ENCODE measurements at regions not wholly inside any gene's neighbourhood (a gene's known extent, or its start where the extent isn't known, plus 50 kb on each side); places are given as distances from the start of the nearest gene placed in this dataset.

GRCh38 chr13:110097013-110097412, 209.9 kb downstream of the COL4A1 start:
- TF ChIP-seq, protein P1, sequence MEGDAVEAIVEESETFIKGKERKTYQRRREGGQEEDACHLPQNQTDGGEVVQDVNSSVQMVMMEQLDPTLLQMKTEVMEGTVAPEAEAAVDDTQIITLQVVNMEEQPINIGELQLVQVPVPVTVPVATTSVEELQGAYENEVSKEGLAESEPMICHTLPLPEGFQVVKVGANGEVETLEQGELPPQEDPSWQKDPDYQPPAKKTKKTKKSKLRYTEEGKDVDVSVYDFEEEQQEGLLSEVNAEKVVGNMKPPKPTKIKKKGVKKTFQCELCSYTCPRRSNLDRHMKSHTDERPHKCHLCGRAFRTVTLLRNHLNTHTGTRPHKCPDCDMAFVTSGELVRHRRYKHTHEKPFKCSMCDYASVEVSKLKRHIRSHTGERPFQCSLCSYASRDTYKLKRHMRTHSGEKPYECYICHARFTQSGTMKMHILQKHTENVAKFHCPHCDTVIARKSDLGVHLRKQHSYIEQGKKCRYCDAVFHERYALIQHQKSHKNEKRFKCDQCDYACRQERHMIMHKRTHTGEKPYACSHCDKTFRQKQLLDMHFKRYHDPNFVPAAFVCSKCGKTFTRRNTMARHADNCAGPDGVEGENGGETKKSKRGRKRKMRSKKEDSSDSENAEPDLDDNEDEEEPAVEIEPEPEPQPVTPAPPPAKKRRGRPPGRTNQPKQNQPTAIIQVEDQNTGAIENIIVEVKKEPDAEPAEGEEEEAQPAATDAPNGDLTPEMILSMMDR (IDR thresholded peaks at IDR 0.05; ENCODE audit: borderline replicate concordance, extremely low read depth, insufficient read depth) = no peak
- Histone ChIP-seq H3K4me3 (ENCODE audit: low read length in 3 of 3) (no peak overlapping the region), H3K27me3 (ENCODE audit: control insufficient read depth, insufficient read depth, low read length) (no peaks in the 10 kb centered on the region), H3K4me1 (ENCODE audit: control insufficient read depth in 2 of 3, insufficient read depth in 2 of 3, low read depth in 1 of 3, low read length in 3 of 3) (no peaks in the 10 kb centered on the region), H3K36me3 (ENCODE audit: control insufficient read depth in 2 of 3, insufficient read depth in 3 of 3, low read length in 3 of 3) (no peaks in the 10 kb centered on the region), H3K27ac (ENCODE audit: low read depth in 2 of 2, low read length in 2 of 2) (no peak overlapping the region), H3K9ac (ENCODE audit: low read length in 3 of 3) (no peak overlapping the region), H3K9me3 (ENCODE audit: control insufficient read depth in 2 of 3, insufficient read depth in 1 of 3, low read length in 3 of 3) (peaks cover 0 to 11% (median 3%) of the 10 kb centered on the region in 3 donors)
- intact Hi-C loops (cut with DNase I) = no loop called here
- DNase-seq (no peak), FAIRE-seq (no peak)

GRCh38 chr13:110092831-110093247, 214.1 kb downstream of the COL4A1 start:
- Histone ChIP-seq H3K9ac (ENCODE audit: low read length in 3 of 3) (no peak overlapping the region), H3K27me3 (ENCODE audit: control insufficient read depth, insufficient read depth, low read length) (no peaks in the 10 kb centered on the region), H3K27ac (ENCODE audit: low read depth in 2 of 2, low read length in 2 of 2) (no peak overlapping the region), H3K4me3 (ENCODE audit: low read length in 3 of 3) (no peak overlapping the region), H3K9me3 (ENCODE audit: control insufficient read depth in 2 of 3, insufficient read depth in 1 of 3, low read length in 3 of 3) (no peaks in the 10 kb centered on the region), H3K36me3 (ENCODE audit: control insufficient read depth in 2 of 3, insufficient read depth in 3 of 3, low read length in 3 of 3) (no peaks in the 10 kb centered on the region), H3K4me1 (ENCODE audit: control insufficient read depth in 2 of 3, insufficient read depth in 2 of 3, low read depth in 1 of 3, low read length in 3 of 3) (no peaks in the 10 kb centered on the region)
- intact Hi-C loops (cut with DNase I) = no loop called here
- FAIRE-seq = no peak
- TF ChIP-seq, protein P1 (IDR thresholded peaks at IDR 0.05; ENCODE audit: borderline replicate concordance, extremely low read depth, insufficient read depth) = no peak
- DNase-seq = no peak

GRCh38 chr13:110089815-110090214, 217.1 kb downstream of the COL4A1 start:
- Histone ChIP-seq H3K27ac (ENCODE audit: low read depth in 2 of 2, low read length in 2 of 2) (no peak overlapping the region), H3K27me3 (ENCODE audit: control insufficient read depth, insufficient read depth, low read length) (no peaks in the 10 kb centered on the region), H3K4me3 (ENCODE audit: low read length in 3 of 3) (no peak overlapping the region), H3K9ac (ENCODE audit: low read length in 3 of 3) (no peak overlapping the region), H3K9me3 (ENCODE audit: control insufficient read depth in 2 of 3, insufficient read depth in 1 of 3, low read length in 3 of 3) (peaks cover 0 to 3% (median 2%) of the 10 kb centered on the region in 3 donors), H3K36me3 (ENCODE audit: control insufficient read depth in 2 of 3, insufficient read depth in 3 of 3, low read length in 3 of 3) (no peaks in the 10 kb centered on the region), H3K4me1 (ENCODE audit: control insufficient read depth in 2 of 3, insufficient read depth in 2 of 3, low read depth in 1 of 3, low read length in 3 of 3) (no peaks in the 10 kb centered on the region)
- intact Hi-C loops (cut with DNase I) = no loop called here
- TF ChIP-seq, protein P1 (IDR thresholded peaks at IDR 0.05; ENCODE audit: borderline replicate concordance, extremely low read depth, insufficient read depth) = no peak
- FAIRE-seq (no peak), DNase-seq (no peak)

DNA sequence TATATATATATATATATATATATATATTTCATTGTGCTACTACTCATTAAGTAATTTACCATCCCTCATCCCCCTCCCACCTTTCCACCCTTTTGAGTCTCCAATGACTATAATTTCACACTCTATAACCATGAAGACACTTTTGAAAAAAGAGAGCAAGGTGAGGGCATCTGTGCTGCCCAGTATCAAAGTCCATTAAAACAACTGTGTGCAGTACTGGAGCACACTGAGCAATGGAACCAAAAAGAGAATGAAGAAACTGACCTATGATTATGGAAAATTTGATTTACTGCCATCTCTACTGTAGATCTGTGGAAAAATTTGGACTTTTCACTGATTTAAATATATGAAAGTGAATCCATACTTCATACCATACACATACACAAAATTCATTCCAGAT, 217.9 kb downstream of the COL4A1 start:
- Histone ChIP-seq H3K9ac (ENCODE audit: low read length in 3 of 3) (no peak overlapping the region), H3K36me3 (ENCODE audit: control insufficient read depth in 2 of 3, insufficient read depth in 3 of 3, low read length in 3 of 3) (no peaks in the 10 kb centered on the region), H3K4me1 (ENCODE audit: control insufficient read depth in 2 of 3, insufficient read depth in 2 of 3, low read depth in 1 of 3, low read length in 3 of 3) (no peaks in the 10 kb centered on the region), H3K4me3 (ENCODE audit: low read length in 3 of 3) (no peak overlapping the region), H3K9me3 (ENCODE audit: control insufficient read depth in 2 of 3, insufficient read depth in 1 of 3, low read length in 3 of 3) (peaks cover 0 to 3% (median 2%) of the 10 kb centered on the region in 3 donors), H3K27me3 (ENCODE audit: control insufficient read depth, insufficient read depth, low read length) (no peaks in the 10 kb centered on the region), H3K27ac (ENCODE audit: low read depth in 2 of 2, low read length in 2 of 2) (no peak overlapping the region)
- TF ChIP-seq, protein P1 (IDR thresholded peaks at IDR 0.05; ENCODE audit: borderline replicate concordance, extremely low read depth, insufficient read depth) = no peak
- FAIRE-seq = no peak
- no peak for DNase-seq
- intact Hi-C loops (cut with DNase I) = no loop called here

All from kidney (tissue), 13 donors.